K562 (cell line): ENCODE measurements at regions not wholly inside any gene's neighbourhood (a gene's known extent, or its start where the extent isn't known, plus 50 kb on each side); places are given as distances from the start of the nearest gene placed in this dataset.
A peak's percentile ranks its signal among the peaks of the same experiment; 100 is the strongest.

Source experiments
- ATAC-seq: fragments of 200-7000 bp; cut with Tn5 transposase; 3 replicates; pipeline ENCODE4 v1.9.1; 2020; ENCODE audit warnings: moderate library complexity
- BruUV-seq: library from RNA; stranded (reverse); fragments of 400-500 nt; replicated peaks from 2 replicates; lab custom pipeline; 2021; lab: Mats Ljungman, UMichigan
- CTCF ChIA-PET: fragments of 300-600 bp; formaldehyde crosslinking; extraction: SDS; loops from one replicate; lab custom pipeline; 2021; ENCODE audit warnings: low intra/inter-chr PET ratio; lab: Yijun Ruan, JAX
- POLR2A ChIA-PET: fragments of 300-600, 350-650 bp; sonication (Branson Sonifier 250); formaldehyde crosslinking; extraction: SDS; loops from one replicate; lab custom pipeline; 2021; ENCODE audit warnings: antibody characterized with exemption, inconsistent platforms; lab: Yijun Ruan, JAX
- DNase-seq, 4 experiments: peaks; one replicate each; pipeline versions ENCODE4 v3.0.0 to v3.0.0-alpha.2; 2011 to 2018; ENCODE audit warnings: low spot score in 3 of 4, mixed read lengths in 3 of 4; ENCODE audit errors: extremely low read depth in 1 of 4
- FAIRE-seq: peaks from 2 replicates; lab custom pipeline; 2011; peaks lifted over from hg19 to GRCh38; lab: Jason Lieb, UNC
- H2AFZ ChIP-seq: 2 replicates; pipeline ENCODE4 v1.6.0; 2011; ENCODE audit warnings: low read depth, low read length, control low read depth, inconsistent platforms
- H3K27ac ChIP-seq: fragments of 200-600 bp; 3 replicates; pipeline ENCODE4 v1.8.0; 2011; ENCODE audit warnings: low read depth, mild to moderate bottlenecking, control low read depth, inconsistent platforms, low read length, moderate library complexity, mixed read lengths; ENCODE audit errors: extremely low read depth
- H3K27me3 ChIP-seq, 2 experiments: fragments of 300-600 bp in 1 of 2; 2 replicates in 1 of 2; 3 replicates in 1 of 2; pipeline versions ENCODE4 v1.6.0 to v1.8.0; 2011; ENCODE audit warnings: inconsistent platforms in 2 of 2, low read length in 2 of 2, mild to moderate bottlenecking in 1 of 2, mixed read lengths in 1 of 2, moderate library complexity in 1 of 2; ENCODE audit not compliant: control insufficient read depth in 2 of 2, insufficient read depth in 2 of 2
- H3K36me3 ChIP-seq: fragments of 300-600 bp; 3 replicates; pipeline ENCODE4 v1.8.0; 2011; ENCODE audit warnings: mild to moderate bottlenecking, low read length, inconsistent platforms; ENCODE audit not compliant: control insufficient read depth, insufficient read depth
- H3K4me1 ChIP-seq, 2 experiments: fragments of 200-600 bp in 1 of 2; replicated peaks in 1 of 2; 2 replicates in 1 of 2; 3 replicates in 1 of 2; pipeline versions ENCODE4 v1.5.1 to v1.8.0; 2011; ENCODE audit warnings: inconsistent platforms in 2 of 2, low read length in 2 of 2, mild to moderate bottlenecking in 1 of 2, mixed read lengths in 1 of 2, moderate library complexity in 1 of 2; ENCODE audit not compliant: control insufficient read depth in 2 of 2, insufficient read depth in 2 of 2
- H3K4me2 ChIP-seq: 2 replicates; pipeline ENCODE4 v1.6.1; 2011; ENCODE audit warnings: low read length, control low read depth, inconsistent platforms, mixed read lengths; ENCODE audit not compliant: insufficient read depth
- H3K4me3 ChIP-seq: fragments of 200-600 bp; sonication (generic), shearing (Covaris generic); 2 replicates; pipeline ENCODE4 v1.5.1; 2016; ENCODE audit warnings: control low read depth, inconsistent platforms
- H3K79me2 ChIP-seq: fragments of 200-600 bp; 3 replicates; pipeline ENCODE4 v1.8.0; 2011; ENCODE audit warnings: low read length, inconsistent platforms; ENCODE audit not compliant: control insufficient read depth, insufficient read depth
- H3K9ac ChIP-seq, 2 experiments: 2 replicates each; pipeline versions ENCODE4 v1.6.0 to v1.6.1; 2011; ENCODE audit warnings: low read depth in 2 of 2, low read length in 2 of 2, control low read depth in 1 of 2, inconsistent platforms in 1 of 2, mild to moderate bottlenecking in 1 of 2, mixed read lengths in 1 of 2; ENCODE audit not compliant: insufficient read depth in 1 of 2
- H3K9me1 ChIP-seq: one replicate; pipeline ENCODE4 v1.6.0; 2011; ENCODE audit warnings: inconsistent platforms, mild to moderate bottlenecking, low read length, moderate library complexity; ENCODE audit not compliant: control insufficient read depth, insufficient read depth
- H3K9me3 ChIP-seq: replicated peaks from 2 replicates; pipeline ENCODE4 v1.5.1; 2011; ENCODE audit warnings: low read depth, low read length, inconsistent platforms; ENCODE audit not compliant: control insufficient read depth, insufficient read depth
- H4K20me1 ChIP-seq: replicated peaks from 2 replicates; pipeline ENCODE4 v1.6.1; 2011; ENCODE audit warnings: low read length, inconsistent platforms, mixed read lengths; ENCODE audit not compliant: control insufficient read depth, insufficient read depth
- BRCA1 ChIP-seq, 2 experiments: fragments of 450-650 bp in 1 of 2; sonication (generic) in 1 of 2; formaldehyde crosslinking in 1 of 2; IDR thresholded peaks; 2 replicates each; pipeline versions ENCODE4 v1.5.0 to v1.6.1; 2017 to 2020; ENCODE audit warnings: mild to moderate bottlenecking in 1 of 2, missing genetic modification reagents in 1 of 2
- CHAMP1 ChIP-seq: fragments of 450-650 bp; IDR thresholded peaks from 2 replicates; pipeline ENCODE4 v1.6.1; 2016; ENCODE audit warnings: mild to moderate bottlenecking
- CTCF ChIP-seq, 3 experiments: IDR thresholded peaks in 2 of 3; conservative IDR thresholded peaks in 1 of 3; 2 replicates each; pipeline ENCODE4 v1.5.1; 2011 to 2012; ENCODE audit warnings: low read length in 3 of 3, mild to moderate bottlenecking in 3 of 3, control low read depth in 2 of 3, improper control_type of control experiment in 1 of 3, inconsistent platforms in 1 of 3, low read depth in 1 of 3, mixed read lengths in 1 of 3, moderate library complexity in 1 of 3; ENCODE audit not compliant: insufficient read depth in 2 of 3
- FOXK1 ChIP-seq: sonication (generic); formaldehyde crosslinking; IDR thresholded peaks from 2 replicates; pipeline ENCODE4 v1.8.0; 2022; ENCODE audit warnings: missing genetic modification reagents, mild to moderate bottlenecking, borderline replicate concordance
- GABPB2 ChIP-seq: fragments of 250-450 bp; sonication (Bioruptor Pico); conservative IDR thresholded peaks from 2 replicates; pipeline ENCODE4 v1.5.1; 2021; ENCODE audit warnings: mild to moderate bottlenecking
- NCOA4 ChIP-seq: fragments of 450-650 bp; IDR thresholded peaks from 2 replicates; pipeline ENCODE4 v1.6.1; 2018; ENCODE audit warnings: mild to moderate bottlenecking; ENCODE audit not compliant: partially characterized antibody
- TEAD2 ChIP-seq: fragments of 450-650 bp; IDR thresholded peaks from 2 replicates; pipeline ENCODE4 v1.6.1; 2016; ENCODE audit warnings: missing genetic modification characterization, control low read depth, missing compliant biosample characterization
- THRB ChIP-seq: fragments of 450-650 bp; formaldehyde crosslinking; conservative IDR thresholded peaks from 2 replicates; pipeline ENCODE4 v1.4.0; 2022; ENCODE audit warnings: mild to moderate bottlenecking, missing genetic modification characterization
- WGBS: fragments of 100-300 bp; shearing (Covaris generic); methylation state at CpG from one replicate; pipeline ENCODE4 v1.1.6; 2016; ENCODE audit warnings: low coverage, mixed read lengths; ENCODE audit not compliant: insufficient coverage; ENCODE audit errors: missing lambda C conversion rate; 5-methylcytosine and 5-hydroxymethylcytosine counted together
- in situ Hi-C: fragments of 300-500 bp; cut with MboI; formaldehyde crosslinking; loops from 4 replicates; pipeline ENCODE4 v1.15.0; 2018; ENCODE audit warnings: inconsistent platforms, mixed read lengths
- intact Hi-C: fragments of 100-400 bp; cut with micrococcal nuclease; formaldehyde crosslinking; loops from 2 replicates; pipeline ENCODE4 v1.14.2; 2022

GRCh38 chr11:114891911-114892310, 213.6 kb downstream of the NXPE2 start (continued):
- TF ChIP-seq FOXK1 (CRISPR knock-in tag), result no peak
- TF ChIP-seq CHAMP1, result no peak
- TF ChIP-seq BRCA1 (IDR thresholded peaks at IDR 0.05), result no peak
- TF ChIP-seq BRCA1 (CRISPR knock-in tag; IDR thresholded peaks at IDR 0.05), result no peak
- TF ChIP-seq TEAD2 (tag), result no peak
- TF ChIP-seq THRB (CRISPR knock-in tag), result no peak

GRCh38 chr11:114892381-114893197, 214.3 kb downstream of the NXPE2 start:
- peak; percentile 25 to 74 (median 62) for DNase-seq
- Histone ChIP-seq H4K20me1 (no peaks in the 10 kb centered on the region), H3K9me3 (no peaks in the 10 kb centered on the region), H3K27ac (no peak overlapping the region), H2AFZ (no peak overlapping the region), H3K9me1 (no peaks in the 10 kb centered on the region), H3K4me3 (no peak overlapping the region), H3K4me2 (no peak overlapping the region), H3K9ac (no peak overlapping the region), H3K4me1 (no peaks in the 10 kb centered on the region), H3K36me3 (no peaks in the 10 kb centered on the region), H3K27me3 (peaks cover 0 to 5% of the 10 kb centered on the region in 2 experiments; a peak in 1 of 5 replicates), H3K79me2 (no peaks in the 10 kb centered on the region)
- BruUV-seq, result no TSS peak
- ChIA-PET CTCF (no interaction called here), POLR2A (interaction anchor here (0.5 kb wide), 1 partner anchor 1004 kb away, joined by 4 read pairs; no protein-coding TSS in a partner anchor)
- 2% methylated on average over 3 of the region's 3 CpGs for WGBS
- intact Hi-C loops, result no loop called here
- peak; percentile 48 to 66 (median 51) for TF ChIP-seq CTCF (IDR thresholded peaks at IDR 0.05 in 2 of 3, conservative IDR thresholded peaks at IDR 0.05 in 1 of 3; ENCODE audit: insufficient read depth in 2 of 3, low read depth in 1 of 3, low read length in 3 of 3)
- no peak for TF ChIP-seq NCOA4
- TF ChIP-seq GABPB2 (CRISPR knock-in tag), result no peak
- peak; percentile 37 for FAIRE-seq
- peak; percentile 74 for ATAC-seq
- in situ Hi-C loops, result no loop called here
